NCI-H2107 (cell line): ENCODE measurements at regions not wholly inside any gene's neighbourhood (a gene's known extent, or its start where the extent isn't known, plus 50 kb on each side); places are given as distances from the start of the nearest gene placed in this dataset.

ENCODE experiments used
- DNase-seq: peaks from one replicate; lab custom pipeline; 2025; lab: John Stamatoyannopoulos, UW

DNA sequence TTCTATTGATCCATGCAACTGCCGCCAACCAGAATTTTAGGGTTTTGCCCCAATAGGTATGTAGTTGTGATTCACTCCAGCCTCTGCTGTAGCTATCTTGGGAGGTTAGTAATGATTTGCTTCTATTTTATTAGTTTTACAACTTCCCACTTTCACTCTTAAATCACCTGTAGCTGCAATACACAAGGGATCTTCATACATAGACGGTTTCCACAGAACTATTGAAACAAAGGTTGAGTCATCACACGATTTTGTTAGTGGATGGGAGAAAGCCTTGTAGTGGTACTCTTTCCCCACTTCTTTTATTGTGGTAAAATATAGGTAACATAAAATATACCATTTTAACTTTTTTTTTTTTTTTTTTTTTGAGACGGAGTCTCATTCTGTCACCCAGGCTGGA lies 104.2 kb upstream of the SPRED2 start:
- DNase-seq: no peak

DNA sequence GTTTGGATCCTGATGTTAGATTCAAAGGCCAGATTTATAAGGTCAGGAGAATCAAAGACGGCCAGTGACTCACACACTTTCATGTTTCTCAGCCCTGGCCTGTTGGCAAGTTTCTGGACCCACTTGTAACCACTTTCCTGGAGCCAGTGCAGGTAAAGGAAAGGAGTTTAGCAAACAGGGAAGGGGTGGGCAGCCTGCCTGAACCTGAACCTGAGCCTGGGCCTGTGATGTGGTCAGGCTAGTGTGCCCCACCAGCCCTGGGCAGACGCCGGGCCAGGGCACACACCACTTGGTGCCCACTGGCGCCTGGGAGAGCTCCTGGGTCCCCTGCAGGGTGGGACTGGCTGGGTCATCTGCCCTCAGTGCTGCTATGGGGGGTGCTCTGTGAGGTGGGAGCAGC lies 100.5 kb upstream of the SPRED2 start:
- DNase-seq: no peak

DNA sequence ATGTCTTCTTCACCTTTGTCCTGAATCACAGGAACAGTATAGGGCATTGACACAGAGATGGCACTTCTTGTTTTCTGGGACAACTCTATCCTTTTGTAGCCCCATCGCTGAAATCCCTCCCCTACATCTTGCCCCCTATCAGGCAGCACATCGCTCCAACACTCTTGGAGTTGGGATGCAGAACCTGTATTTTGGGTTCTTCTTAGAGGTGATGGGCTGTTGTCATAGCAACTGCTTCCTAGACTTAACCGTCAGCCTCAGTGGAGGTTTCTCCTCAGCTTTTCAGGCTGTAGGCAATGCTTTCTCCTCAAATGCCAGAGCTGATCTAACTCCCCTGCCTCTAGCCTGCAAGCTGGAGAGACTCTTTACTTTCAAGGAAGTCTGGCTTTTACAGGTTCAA lies 99.9 kb upstream of the SPRED2 start:
- DNase-seq: no peak

DNA sequence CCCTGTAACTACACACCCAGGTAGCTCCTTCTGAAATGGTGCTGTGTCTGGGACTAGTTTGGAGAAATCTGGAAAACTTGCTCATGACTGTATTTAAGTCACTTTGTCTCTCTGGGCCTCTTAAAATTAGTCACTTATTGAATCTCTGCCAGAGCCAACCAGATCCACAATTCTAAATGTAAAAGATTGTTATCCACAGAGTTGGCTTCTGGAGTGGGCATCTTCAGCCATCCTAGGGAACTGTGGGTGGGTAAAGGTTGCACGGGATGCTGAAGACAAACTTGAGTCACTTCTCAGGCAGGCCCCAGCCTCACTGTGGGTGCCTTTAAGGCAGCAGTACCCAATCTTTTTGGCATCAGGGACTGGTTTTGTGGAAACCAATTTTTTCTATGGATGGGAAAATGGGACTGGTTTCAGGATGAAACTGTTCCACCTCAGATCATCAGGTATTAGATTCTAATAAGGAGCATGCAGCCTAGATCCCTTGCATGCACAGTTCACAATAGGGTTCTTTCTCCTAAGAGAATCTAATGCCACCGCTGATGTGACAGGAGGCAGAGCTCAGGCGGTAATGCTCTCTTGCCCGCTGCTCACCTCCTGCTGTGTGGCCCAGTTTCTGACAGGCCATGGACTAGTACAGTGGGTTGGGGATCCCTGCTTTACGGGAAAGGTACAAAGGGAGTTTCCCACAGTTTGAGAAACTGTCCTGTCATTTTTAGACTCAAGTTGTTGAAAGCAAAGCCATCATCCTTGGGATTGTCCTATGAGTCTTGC lies 98.3 kb upstream of the SPRED2 start:
- no peak for DNase-seq

DNA sequence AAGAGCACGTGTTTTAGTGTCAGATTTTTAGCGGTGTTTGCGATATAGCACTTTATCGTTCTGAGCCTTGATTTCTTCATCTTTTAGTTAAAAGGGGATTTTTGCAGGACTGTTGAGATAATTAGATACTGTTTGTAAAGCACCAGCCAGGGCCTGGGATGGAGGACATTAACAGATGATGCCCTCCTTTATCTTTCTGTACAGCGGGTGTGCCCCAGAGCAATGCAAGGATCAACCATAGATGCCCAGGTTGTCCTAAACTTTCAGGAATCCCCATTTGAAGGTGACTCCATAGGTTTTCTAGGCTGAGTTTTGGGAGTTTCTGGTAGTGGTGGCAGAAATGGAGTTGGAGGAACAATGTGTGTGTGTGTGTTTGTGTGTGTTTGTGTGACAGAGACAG lies 97.0 kb upstream of the SPRED2 start:
- DNase-seq: no peak

DNA sequence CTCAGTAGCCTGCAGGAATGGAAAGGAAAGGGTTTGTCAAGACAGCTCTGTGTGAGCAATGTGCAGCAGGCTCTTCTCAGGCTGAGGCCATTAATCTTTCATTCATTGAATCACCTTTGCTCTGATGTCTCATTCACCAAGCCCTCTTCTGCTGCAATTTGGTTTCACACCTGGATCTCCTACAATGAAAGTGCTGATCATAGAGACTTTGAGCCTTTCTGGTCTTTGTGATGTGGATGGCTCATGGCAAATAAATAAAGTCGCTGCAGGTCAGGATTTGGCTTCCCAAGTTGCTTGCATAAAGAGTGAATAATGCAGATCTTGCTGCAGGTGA lies 95.8 kb upstream of the SPRED2 start:
- DNase-seq: no peak

DNA sequence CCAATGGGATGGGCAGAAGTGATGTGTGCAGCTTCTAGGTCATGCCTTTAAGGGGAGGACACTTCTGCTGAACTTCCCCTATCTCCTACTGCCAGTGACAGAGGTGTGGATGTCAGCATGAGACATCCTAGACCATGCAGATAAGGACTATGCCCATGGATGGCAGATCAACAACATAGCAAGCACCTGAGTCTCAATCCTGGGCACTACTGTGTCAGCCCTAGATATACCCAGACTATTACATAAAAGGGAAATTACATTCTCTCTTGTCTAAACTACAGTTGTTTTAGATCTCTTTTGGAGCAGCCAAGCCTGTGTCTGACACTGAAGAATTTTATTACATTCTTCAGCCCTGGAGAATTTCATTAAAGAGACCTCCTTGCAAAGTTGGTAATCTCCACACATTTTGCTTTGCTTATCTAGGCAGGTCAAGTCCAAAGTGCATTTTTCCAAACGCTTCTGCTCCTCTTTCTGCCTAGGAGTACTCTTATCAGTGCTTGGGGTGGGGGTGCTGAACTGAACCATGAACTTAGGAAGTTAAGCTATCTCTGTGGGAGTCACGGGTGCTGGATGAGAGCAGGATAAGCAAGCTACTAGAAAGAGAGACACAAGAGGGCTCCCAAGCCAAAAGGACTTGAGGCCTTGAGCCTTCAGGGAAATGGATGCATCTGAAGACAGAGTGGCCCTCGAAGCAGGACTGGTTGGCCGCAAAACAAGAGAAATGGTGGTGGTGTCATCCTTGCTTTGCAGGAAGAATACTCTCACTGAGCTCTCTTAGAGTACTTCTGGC lies 95.2 kb upstream of the SPRED2 start:
- no peak for DNase-seq

DNA sequence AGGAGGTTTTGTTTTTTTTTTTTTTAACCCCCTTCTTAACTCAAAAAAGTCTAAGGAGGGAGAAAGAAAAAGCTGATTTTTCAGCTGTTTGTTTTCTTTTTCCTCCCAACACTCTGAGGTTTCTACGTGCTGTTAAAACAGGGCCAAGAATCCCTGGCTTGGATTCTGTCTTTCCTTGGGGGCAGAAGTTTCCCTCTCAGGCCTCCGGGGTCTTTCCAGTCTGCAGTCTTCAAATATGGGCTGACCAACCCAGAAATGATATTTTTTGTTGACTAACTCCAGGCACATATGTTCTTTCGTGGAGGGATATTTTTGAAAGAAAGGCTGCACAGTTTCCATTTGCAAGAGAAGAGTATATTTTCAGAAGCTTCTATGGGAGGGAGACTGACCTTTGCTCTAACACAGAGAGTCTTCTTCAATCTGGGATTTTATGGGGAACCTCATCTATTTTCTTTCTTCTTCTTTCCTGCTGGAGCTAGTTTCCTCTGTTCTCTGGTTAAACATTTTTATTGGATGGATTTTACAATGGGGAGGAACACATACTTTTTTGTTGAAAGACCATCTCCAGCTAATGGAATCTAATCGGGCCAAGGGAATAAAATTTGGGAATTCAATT lies 93.3 kb upstream of the SPRED2 start:
- no peak for DNase-seq

DNA sequence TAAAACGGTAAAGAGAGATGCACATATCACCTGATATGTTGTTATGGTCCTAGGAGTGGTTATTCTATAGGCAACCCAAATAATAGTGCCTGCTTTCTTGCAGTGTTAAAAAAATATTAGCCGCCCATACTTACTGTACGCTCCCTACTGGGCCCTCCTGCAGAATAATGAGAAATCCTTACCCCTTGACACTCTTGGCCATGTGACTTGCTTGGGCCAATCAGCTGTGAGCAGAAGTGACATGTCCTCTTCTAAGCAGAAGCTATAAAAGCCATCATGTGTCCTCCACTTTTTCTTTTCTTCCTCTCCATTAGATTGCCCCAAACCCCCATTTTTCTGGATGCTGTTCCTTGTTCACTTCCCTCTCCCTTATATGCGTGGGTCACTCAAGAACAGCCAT lies 90.5 kb upstream of the SPRED2 start:
- no peak for DNase-seq

DNA sequence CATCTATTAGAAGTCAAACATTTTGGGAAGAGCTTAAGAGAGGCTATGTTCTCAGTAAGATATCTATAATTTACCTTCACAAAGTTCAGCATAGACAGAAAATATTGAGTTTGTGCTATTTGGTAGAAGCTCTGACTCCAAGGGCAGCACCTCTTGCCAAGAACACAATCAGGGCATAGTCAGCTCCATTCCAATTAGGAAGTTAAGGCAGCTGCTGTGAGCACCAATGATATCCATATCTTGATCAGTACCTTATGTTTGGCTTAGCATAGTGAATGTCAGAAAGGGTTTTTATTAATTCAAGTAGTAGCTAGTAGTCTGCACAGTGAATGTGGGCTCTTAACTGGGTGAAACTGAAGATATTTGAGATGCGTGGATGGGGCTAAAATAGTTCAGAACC lies 86.4 kb upstream of the SPRED2 start:
- no peak for DNase-seq

DNA sequence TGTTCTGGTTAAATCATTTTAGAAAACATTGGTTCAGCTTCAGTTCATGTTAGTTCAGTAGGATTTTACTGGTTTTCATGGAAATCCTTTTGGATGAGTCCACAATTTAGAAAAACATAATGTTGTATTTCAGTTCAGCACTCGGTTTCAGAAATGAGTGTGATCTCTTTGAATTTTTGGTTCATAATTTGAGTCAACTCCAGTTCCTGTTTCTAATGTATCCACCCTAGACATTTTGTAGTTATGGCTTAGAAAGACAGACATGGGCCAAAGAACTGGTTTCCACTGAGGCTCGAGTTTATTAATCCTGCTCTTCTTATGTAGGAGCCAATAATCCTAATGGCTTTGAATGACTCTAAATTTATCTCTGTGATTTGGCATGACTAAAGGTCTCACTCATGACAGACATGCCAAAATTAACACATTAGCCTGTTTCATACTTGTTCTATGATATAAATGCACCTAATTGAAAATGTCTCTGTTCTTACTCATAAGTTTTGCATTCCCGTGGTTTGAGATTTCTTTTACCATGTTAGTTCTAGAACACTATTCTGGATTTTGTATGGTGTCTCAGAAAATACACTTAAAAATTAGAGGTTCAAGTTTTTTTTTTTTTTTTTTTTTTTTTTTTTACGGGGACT lies 82.3 kb upstream of the SPRED2 start:
- no peak for DNase-seq

DNA sequence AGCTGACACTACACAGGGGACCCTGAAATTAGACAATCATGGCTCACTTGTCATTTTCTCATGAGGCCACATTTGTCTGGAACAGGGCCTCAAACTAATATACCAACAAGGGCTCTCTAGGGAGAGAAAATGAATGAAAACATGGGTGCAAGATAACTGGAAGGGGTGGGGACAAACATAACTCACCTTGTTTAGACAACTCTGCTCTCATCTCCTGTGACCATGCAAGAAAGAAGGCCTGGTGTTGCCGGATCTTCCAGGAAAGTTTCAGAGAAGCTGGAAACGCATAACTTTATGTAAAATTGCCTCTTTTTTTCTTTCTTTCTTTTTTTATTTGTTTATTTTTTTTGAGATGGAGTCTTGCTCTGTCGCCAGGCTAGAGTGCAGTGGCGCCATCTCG lies 80.4 kb upstream of the SPRED2 start:
- DNase-seq: no peak

DNA sequence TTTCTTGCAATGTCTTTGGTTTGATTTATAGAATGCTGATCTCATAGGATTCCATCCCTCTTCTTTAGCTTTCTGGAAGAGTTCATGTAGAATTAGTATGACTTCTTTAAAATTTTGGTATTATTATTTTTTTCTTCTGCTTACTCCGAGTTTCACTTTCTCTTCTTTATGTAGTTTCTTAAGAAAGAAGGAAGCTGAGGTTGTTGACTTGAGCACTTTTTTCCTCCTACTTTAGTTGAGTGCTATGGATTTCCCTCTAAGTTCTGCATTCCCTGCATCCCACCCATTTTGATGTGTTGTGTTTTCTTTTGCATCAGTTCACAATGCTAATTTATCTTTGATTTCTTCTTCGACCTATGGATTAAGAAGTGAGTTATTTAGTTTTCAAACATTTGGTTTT lies 78.9 kb upstream of the SPRED2 start:
- DNase-seq: no peak

DNA sequence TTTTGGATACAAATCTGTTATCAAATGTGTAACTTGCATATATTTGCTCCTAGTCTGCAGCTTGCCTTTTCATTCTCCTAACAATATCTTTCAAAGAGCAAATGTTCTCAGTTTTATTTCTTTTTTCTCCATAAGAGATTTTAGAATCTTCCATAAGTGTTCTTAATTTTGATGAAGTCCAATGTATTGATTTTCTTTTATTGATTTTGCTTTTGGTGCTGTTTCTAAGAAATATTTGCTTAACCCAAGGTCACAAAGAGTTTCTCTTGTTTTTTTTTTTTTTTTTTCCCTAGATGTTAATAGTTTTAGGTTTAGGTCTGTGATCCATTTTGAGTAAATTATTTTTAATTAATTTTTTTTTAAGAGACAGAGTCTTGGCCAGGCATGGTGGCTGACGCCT lies 75.8 kb upstream of the SPRED2 start:
- DNase-seq: no peak

DNA sequence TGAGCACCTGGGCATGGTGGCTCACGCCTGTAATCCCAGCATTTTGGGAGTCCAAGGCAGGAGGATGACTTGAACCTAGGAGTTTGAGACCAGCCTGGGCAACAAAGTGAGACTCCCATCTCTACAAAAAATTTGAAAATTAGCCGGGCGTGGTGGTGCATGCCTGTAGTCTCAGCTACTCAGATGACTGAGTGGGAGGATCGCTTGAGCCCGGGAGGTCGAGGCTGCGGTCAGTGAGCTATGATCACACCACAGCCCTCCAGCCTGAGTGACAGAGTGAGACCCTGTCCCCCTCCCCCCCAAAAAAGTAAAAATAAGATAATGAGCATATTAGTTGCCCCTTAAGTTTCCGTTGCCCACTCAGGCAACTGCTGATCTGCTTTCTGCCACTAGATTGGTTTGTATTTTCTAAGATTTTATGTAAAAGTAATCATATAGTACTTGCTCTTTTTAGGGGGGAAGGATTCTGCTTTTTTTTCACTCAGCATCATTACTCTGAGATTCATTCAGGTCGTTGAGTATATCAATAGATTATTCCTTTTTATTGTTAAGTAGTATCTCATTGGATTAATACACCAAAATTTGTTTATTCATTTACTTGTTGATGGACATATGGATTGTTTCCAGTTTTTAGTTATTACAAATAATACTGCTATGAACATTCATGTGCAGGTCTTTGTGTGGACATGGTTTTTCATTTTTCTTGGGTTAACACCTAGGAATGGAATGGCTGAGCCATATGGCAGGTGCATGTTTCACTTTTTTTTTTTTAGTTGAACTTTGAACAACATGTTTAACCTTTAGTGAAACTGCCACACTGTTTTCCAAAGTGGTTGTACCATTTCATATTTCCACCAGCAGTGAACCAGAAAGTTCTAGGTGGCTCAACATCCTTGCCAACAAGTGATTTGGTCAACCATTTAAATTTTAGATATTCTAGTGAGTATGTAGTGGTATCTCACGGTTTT lies 75.0 kb upstream of the SPRED2 start:
- DNase-seq: no peak

DNA sequence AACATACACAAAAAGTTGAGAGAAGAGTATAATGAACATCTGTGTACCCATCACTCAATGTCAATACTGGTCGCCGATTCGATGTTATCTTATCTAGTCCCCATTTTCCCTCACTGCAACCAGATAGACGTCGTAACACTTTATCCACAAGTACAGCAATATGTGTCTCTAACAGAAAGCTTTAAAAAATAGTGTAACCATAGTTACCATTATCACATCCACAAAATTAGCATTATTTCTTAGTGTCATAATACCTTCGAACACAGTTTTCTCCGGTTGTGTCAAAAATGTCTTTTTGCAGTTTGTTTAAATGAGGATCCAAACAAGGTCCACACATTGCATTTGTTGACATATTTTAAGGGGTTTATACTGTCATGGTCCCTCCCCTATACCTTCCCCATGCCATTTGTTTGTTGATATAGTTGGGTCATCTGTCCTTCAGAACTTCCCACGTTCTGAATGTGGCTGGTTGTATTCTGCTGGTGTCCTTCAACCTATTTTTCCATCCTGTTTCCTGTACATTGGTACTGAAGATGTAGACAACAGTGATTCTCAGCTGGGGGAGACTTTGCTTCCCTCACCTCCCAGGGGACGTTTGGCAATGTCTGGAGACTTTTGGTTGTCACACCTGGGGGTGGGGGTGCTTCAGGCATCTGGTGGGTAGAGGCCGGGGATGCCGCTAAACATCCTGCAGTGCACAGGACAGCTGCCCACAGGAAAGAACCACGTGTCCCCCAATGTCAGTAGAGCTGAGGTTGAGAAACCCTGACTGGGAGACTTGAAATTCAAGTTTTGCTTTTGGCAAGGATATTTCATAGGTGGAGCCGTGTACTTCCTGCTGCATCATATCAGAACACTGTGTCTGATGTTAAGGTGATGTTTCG lies 72.7 kb upstream of the SPRED2 start:
- no peak for DNase-seq

DNA sequence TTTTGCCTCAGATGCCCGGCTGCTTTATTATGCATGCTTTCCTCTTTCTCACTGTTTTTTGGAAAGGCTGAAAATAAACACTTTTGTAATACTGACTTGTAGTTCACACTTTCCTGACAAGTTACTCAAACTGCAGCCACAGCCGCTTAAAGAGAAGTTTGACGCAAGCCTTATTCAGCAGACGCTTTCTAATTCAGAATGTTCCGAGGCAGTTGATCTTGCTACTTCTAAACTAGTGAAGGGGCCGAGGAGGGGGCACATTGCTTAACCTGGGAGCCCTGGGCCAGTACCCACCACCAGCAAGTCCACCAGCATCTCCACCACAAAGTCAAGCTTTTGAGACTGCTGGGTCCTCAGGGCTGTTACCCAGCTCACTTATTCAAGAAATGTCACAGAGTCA lies 71.8 kb upstream of the SPRED2 start:
- no peak for DNase-seq

DNA sequence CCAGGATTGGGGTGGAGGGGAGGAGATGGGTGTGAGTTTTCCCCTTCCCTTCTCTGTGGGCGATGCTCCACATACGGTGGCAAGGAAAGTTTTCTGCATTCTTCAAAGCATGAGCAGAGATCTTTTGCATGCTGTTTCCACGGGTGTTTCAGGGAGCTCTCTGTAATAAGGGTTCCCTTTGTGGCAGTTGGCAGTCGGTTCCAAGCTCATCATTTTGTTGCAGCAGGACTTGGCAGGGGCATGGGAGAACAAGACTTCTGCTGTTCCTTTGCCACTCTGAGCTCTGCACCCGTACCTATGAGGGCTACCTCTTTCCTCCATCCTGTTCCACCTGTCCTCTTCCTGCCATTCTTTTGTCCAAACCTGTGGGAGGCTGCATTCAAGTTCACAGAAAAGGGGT lies 71.3 kb upstream of the SPRED2 start:
- no peak for DNase-seq

DNA sequence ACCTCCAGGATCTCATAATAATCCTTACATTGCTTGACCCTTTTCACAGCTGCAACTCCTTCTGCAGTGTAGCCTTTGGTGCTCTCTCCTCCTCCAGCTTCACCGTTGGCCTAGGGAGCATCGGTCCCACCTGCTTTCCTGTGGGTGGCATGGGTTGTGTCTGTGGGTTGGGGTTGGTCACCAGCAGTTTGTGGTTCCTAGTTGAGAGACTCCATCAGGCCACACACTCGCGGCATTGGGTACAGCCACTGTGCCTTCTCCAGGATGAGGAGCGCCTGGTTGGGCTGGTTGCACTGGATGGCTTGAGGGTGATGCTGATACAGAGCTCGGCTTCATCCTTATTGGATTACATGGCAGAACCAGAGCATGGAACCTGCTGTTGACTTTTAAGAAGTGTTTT lies 69.4 kb upstream of the SPRED2 start:
- no peak for DNase-seq

DNA sequence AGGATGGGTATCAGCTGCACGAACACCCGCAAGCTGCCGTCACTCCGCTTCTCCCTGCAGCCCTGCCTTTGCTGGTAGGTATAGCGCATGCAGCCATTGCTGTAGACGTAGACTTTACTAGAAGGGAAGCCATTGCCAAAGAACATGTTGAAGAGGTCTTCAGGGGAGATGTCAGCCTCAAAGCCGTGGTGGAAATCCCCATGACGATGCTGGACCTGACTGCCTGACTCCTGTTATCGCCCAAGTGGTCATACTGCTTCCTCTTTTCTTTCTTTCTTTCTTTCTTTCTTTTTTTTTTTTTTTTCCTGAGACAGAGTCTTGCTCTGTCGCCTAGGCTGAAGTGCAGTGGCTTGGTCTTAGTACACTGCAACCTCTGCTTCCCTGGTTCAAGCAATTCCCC lies 68.7 kb upstream of the SPRED2 start:
- DNase-seq: no peak
